Esophagus squamous epithelium (tissue), 5 donors: ENCODE measurements at regions not wholly inside any gene's neighbourhood (a gene's known extent, or its start where the extent isn't known, plus 50 kb on each side); places are given as distances from the start of the nearest gene placed in this dataset.

Source experiments
- DNase-seq: peaks from one replicate; lab custom pipeline; 2025; lab: John Stamatoyannopoulos, UW
- H3K27ac ChIP-seq, 4 donors: fragments of 200-600 bp; sonication (generic); one replicate each; pipeline ENCODE4 v1.5.1; 2016 to 2019; ENCODE audit warnings: mild to moderate bottlenecking in 1 of 4
- H3K27me3 ChIP-seq, 4 donors: fragments of 200-600 bp; sonication (generic); 1 replicate in 3 of 4; 2 replicates in 1 of 4; pipeline versions ENCODE4 v1.5.1 to v1.6.0; 2017 to 2021; ENCODE audit warnings: antibody characterized with exemption in 1 of 4
- H3K36me3 ChIP-seq, 3 donors: fragments of 200-600 bp; sonication (generic); one replicate each; pipeline ENCODE4 v1.5.1; 2016 to 2019
- H3K4me1 ChIP-seq, 3 donors: fragments of 200-600 bp; sonication (generic); one replicate each; pipeline ENCODE4 v1.5.1; 2017 to 2019
- H3K4me3 ChIP-seq, 4 donors: fragments of 200-600 bp; sonication (generic); 1 replicate in 3 of 4; 2 replicates in 1 of 4; pipeline ENCODE4 v1.5.1; 2016 to 2019; ENCODE audit warnings: mild to moderate bottlenecking in 2 of 4, moderate library complexity in 1 of 4
- H3K9me3 ChIP-seq, 3 donors: fragments of 200-600 bp; sonication (generic); one replicate each; pipeline ENCODE4 v1.5.1; 2016 to 2019
- CTCF ChIP-seq, 6 experiments: fragments of 450-650 bp in 4 of 6; fragments of 200-600 bp in 2 of 6; sonication (generic) in 2 of 6; IDR thresholded peaks; one replicate each; pipeline ENCODE4 v1.5.1; 2016 to 2019; ENCODE audit warnings: antibody characterized with exemption in 6 of 6, mild to moderate bottlenecking in 4 of 6, moderate library complexity in 4 of 6
- POLR2A ChIP-seq, 4 donors: fragments of 450-650 bp; IDR thresholded peaks; one replicate each; pipeline ENCODE4 v1.6.1; 2017; ENCODE audit warnings: antibody characterized with exemption in 4 of 4, mild to moderate bottlenecking in 4 of 4, moderate library complexity in 3 of 4
- whole genome bisulfite sequencing, 2 donors: methylation state at CpG; one replicate each; pipeline ENCODE4 v1.1.5; 2018; 5-methylcytosine and 5-hydroxymethylcytosine counted together
- intact Hi-C: fragments of 100-400 bp; cut with DNase I; formaldehyde crosslinking; loops from one replicate; pipeline ENCODE4 v1.15.0; 2022
- donor health status: DM: yes; HTN: yes; CAD: no.

- WGBS, 2 donors, result 43 to 49% methylated on average over 3 to 4 of the region's 4 CpGs
- peak overlapping the region in 1 of 4 donors; percentile 43 for H3K27ac ChIP-seq
- no peak for TF ChIP-seq POLR2A (IDR thresholded peaks at IDR 0.05)
- no peak for TF ChIP-seq CTCF (IDR thresholded peaks at IDR 0.05)
- H3K4me3 ChIP-seq, result no peak overlapping the region
- no peak for DNase-seq
- H3K27me3 ChIP-seq, result no peaks in the 10 kb centered on the region
- H3K36me3 ChIP-seq, result no peaks in the 10 kb centered on the region
- no peaks in the 10 kb centered on the region for H3K9me3 ChIP-seq
- intact Hi-C loops, result no loop called here
- H3K4me1 ChIP-seq, result no peaks in the 10 kb centered on the region
Measured at GRCh38 chr9:1319436-1319835, 269.3 kb downstream of the DMRT2 start.

- intact Hi-C loops, result no loop called here
- no peaks in the 10 kb centered on the region for H3K27me3 ChIP-seq
- DNase-seq, result no peak
- no peaks in the 10 kb centered on the region for H3K36me3 ChIP-seq
- H3K4me1 ChIP-seq, result no peaks in the 10 kb centered on the region
- 53 to 58% methylated on average over 5 of the region's 5 CpGs for WGBS, 2 donors
- no peaks in the 10 kb centered on the region for H3K9me3 ChIP-seq
- H3K27ac ChIP-seq, result peak overlapping the region in 2 of 4 donors; percentile 43
- no peak overlapping the region for H3K4me3 ChIP-seq
- TF ChIP-seq CTCF (IDR thresholded peaks at IDR 0.05), result no peak
- TF ChIP-seq POLR2A (IDR thresholded peaks at IDR 0.05), result no peak
Measured at GRCh38 chr9:1320051-1320557, 269.9 kb downstream of the DMRT2 start.

GRCh38 chr9:1320607-1321195 is 270.5 kb downstream of the DMRT2 start:
- Histone ChIP-seq H3K4me1 (no peaks in the 10 kb centered on the region), H3K27me3 (no peaks in the 10 kb centered on the region), H3K27ac (peak overlapping the region in 2 of 4 donors; percentile 43 to 57), H3K36me3 (no peaks in the 10 kb centered on the region), H3K4me3 (no peak overlapping the region), H3K9me3 (no peaks in the 10 kb centered on the region)
- intact Hi-C loops, result no loop called here
- TF ChIP-seq CTCF (IDR thresholded peaks at IDR 0.05) (no peak), POLR2A (IDR thresholded peaks at IDR 0.05) (no peak)
- no peak for DNase-seq
- 42 to 61% methylated on average over 4 to 7 of the region's 7 CpGs for WGBS, 2 donors

- intact Hi-C loops, result no loop called here
- Histone ChIP-seq H3K4me3 (no peak overlapping the region), H3K36me3 (no peaks in the 10 kb centered on the region), H3K4me1 (no peaks in the 10 kb centered on the region), H3K27ac (no peak overlapping the region), H3K9me3 (no peaks in the 10 kb centered on the region), H3K27me3 (no peaks in the 10 kb centered on the region)
- no peak for DNase-seq
- WGBS, 2 donors, result 55 to 66% methylated on average over 3 of the region's 3 CpGs
- TF ChIP-seq POLR2A (IDR thresholded peaks at IDR 0.05) (no peak), CTCF (IDR thresholded peaks at IDR 0.05) (no peak)
Measured at GRCh38 chr9:1327467-1327866, 277.3 kb downstream of the DMRT2 start.

- no peaks in the 10 kb centered on the region for H3K9me3 ChIP-seq
- H3K4me1 ChIP-seq, result no peaks in the 10 kb centered on the region
- H3K27ac ChIP-seq, result no peak overlapping the region
- no peak overlapping the region for H3K4me3 ChIP-seq
- H3K36me3 ChIP-seq, result no peaks in the 10 kb centered on the region
- no peak for TF ChIP-seq POLR2A (IDR thresholded peaks at IDR 0.05)
- TF ChIP-seq CTCF (IDR thresholded peaks at IDR 0.05), result no peak
- WGBS, 2 donors, result 84% methylated on average over 4 of the region's 4 CpGs
- no peak for DNase-seq
- no peaks in the 10 kb centered on the region for H3K27me3 ChIP-seq
- intact Hi-C loops, result no loop called here
Measured at GRCh38 chr9:1328341-1328740, 278.2 kb downstream of the DMRT2 start.
